ENCODE measurements at regions not wholly inside any gene's neighbourhood (a gene's known extent, or its start where the extent isn't known, plus 50 kb on each side); places are given as distances from the start of the nearest gene placed in this dataset.
A peak's percentile ranks its signal among the peaks of the same experiment; 100 is the strongest.

GRCh38 chr4:34709564-34709963, 1534.8 kb downstream of the ARAP2 start:
- no peak for DNase-seq
- no peaks in the 10 kb centered on the region for H3K27me3 ChIP-seq
- H3K4me1 ChIP-seq, result no peaks in the 10 kb centered on the region
- intact Hi-C loops (cut with DNase I; ENCODE audit: low total_unique reads), result no loop called here
- no peak overlapping the region for H3K4me3 ChIP-seq
- peaks cover 0 to 7% (median 3%) of the 10 kb centered on the region in 4 donors for H3K9me3 ChIP-seq
- H3K27ac ChIP-seq, result no peak overlapping the region
- no peaks in the 10 kb centered on the region for H3K36me3 ChIP-seq
- no peak for TF ChIP-seq POLR2AphosphoS5 (IDR thresholded peaks at IDR 0.05)
- TF ChIP-seq POLR2A (IDR thresholded peaks at IDR 0.05), result no peak
- no peak for TF ChIP-seq CTCF (IDR thresholded peaks at IDR 0.05)
- TF ChIP-seq EP300 (IDR thresholded peaks at IDR 0.05), result no peak
- WGBS, 5 donors, result 84 to 92% (median 91%) methylated on average over 1 of the region's 1 CpG

- 56 to 77% (median 62%) methylated on average over 5 of the region's 5 CpGs for WGBS, 5 donors
- no peak for DNase-seq
- H3K36me3 ChIP-seq, result no peaks in the 10 kb centered on the region
- no peaks in the 10 kb centered on the region for H3K4me1 ChIP-seq
- TF ChIP-seq POLR2AphosphoS5 (IDR thresholded peaks at IDR 0.05) (no peak), CTCF (IDR thresholded peaks at IDR 0.05) (no peak), POLR2A (IDR thresholded peaks at IDR 0.05) (no peak), EP300 (IDR thresholded peaks at IDR 0.05) (no peak)
- H3K9me3 ChIP-seq, result no peaks in the 10 kb centered on the region
- H3K27ac ChIP-seq, result no peak overlapping the region
- no peaks in the 10 kb centered on the region for H3K27me3 ChIP-seq
- no peak overlapping the region for H3K4me3 ChIP-seq
- intact Hi-C loops (cut with DNase I; ENCODE audit: low total_unique reads), result no loop called here
These were observed 1525.6 kb downstream of the ARAP2 start for GRCh38 chr4:34718576-34719245.

- 2 to 21% (median 6%) methylated on average over 1 of the region's 1 CpG for WGBS, 5 donors
- H3K27me3 ChIP-seq, result no peaks in the 10 kb centered on the region
- H3K27ac ChIP-seq, result no peak overlapping the region
- H3K9me3 ChIP-seq, result no peaks in the 10 kb centered on the region
- TF ChIP-seq POLR2AphosphoS5 (IDR thresholded peaks at IDR 0.05), result no peak
- no peak for TF ChIP-seq EP300 (IDR thresholded peaks at IDR 0.05)
- TF ChIP-seq CTCF (IDR thresholded peaks at IDR 0.05), result peak in 1 of 7 experiments; percentile 19
- TF ChIP-seq POLR2A (IDR thresholded peaks at IDR 0.05), result no peak
- intact Hi-C loops (cut with DNase I; ENCODE audit: low total_unique reads), result no loop called here
- DNase-seq, result peak in 1 of 2 donors; percentile 73
- H3K4me3 ChIP-seq, result no peak overlapping the region
- no peaks in the 10 kb centered on the region for H3K4me1 ChIP-seq
- no peaks in the 10 kb centered on the region for H3K36me3 ChIP-seq
These were observed 1523.7 kb downstream of the ARAP2 start for GRCh38 chr4:34720571-34720970.

GRCh38 chr4:34721835-34722234, 1522.5 kb downstream of the ARAP2 start:
- Histone ChIP-seq H3K36me3 (no peaks in the 10 kb centered on the region), H3K27ac (no peak overlapping the region), H3K27me3 (no peaks in the 10 kb centered on the region), H3K9me3 (no peaks in the 10 kb centered on the region), H3K4me3 (no peak overlapping the region), H3K4me1 (no peaks in the 10 kb centered on the region)
- no peak for DNase-seq
- intact Hi-C loops (cut with DNase I; ENCODE audit: low total_unique reads), result no loop called here
- WGBS, 5 donors, result 68 to 98% (median 90%) methylated on average over 1 of the region's 1 CpG
- TF ChIP-seq POLR2AphosphoS5 (IDR thresholded peaks at IDR 0.05) (no peak), POLR2A (IDR thresholded peaks at IDR 0.05) (no peak), CTCF (IDR thresholded peaks at IDR 0.05) (no peak), EP300 (IDR thresholded peaks at IDR 0.05) (no peak)

All from stomach (tissue), 8 donors.